WTC11 (cell line): ENCODE measurements at regions not wholly inside any gene's neighbourhood (a gene's known extent, or its start where the extent isn't known, plus 50 kb on each side); places are given as distances from the start of the nearest gene placed in this dataset.

Experiments
- ATAC-seq: fragments of 200-7000 bp; cut with Tn5 transposase; 2 replicates; pipeline ENCODE4 v1.10.0; 2021; ENCODE audit warnings: mild to moderate bottlenecking, moderate library complexity
- CTCF ChIA-PET: fragments of 300-600 bp; sonication (Branson Sonifier 250); formaldehyde crosslinking; loops from one replicate; lab custom pipeline; 2021; ENCODE audit warnings: antibody characterized with exemption; lab: Charles Lee
- POLR2A ChIA-PET: fragments of 350-600 bp; sonication (Branson Sonifier 250); formaldehyde crosslinking; loops from one replicate; lab custom pipeline; 2021; ENCODE audit warnings: antibody characterized with exemption; lab: Charles Lee
- DNase-seq: peaks from one replicate; pipeline ENCODE4 v3.0.0; 2021; ENCODE audit warnings: low spot score
- H3K27ac Mint-ChIP-seq: 2 replicates; pipeline ENCODE4 v1.8.0; 2021; ENCODE audit warnings: mixed read lengths
- H3K27me3 Mint-ChIP-seq: 2 replicates; pipeline ENCODE4 v1.8.0; 2021; ENCODE audit warnings: low read depth, mild to moderate bottlenecking, moderate library complexity, mixed read lengths
- H3K36me3 Mint-ChIP-seq: 2 replicates; pipeline ENCODE4 v1.8.0; 2021; ENCODE audit warnings: mixed read lengths
- H3K4me1 Mint-ChIP-seq: 2 replicates; pipeline ENCODE4 v1.8.0; 2022; ENCODE audit warnings: mixed read lengths
- H3K4me3 Mint-ChIP-seq: 2 replicates; pipeline ENCODE4 v1.8.0; 2021; ENCODE audit warnings: mild to moderate bottlenecking, moderate library complexity, mixed read lengths
- H3K9me3 Mint-ChIP-seq: 2 replicates; pipeline ENCODE4 v1.8.0; 2021; ENCODE audit warnings: mixed read lengths
- AFF4 ChIP-seq: sonication (generic); formaldehyde crosslinking; IDR thresholded peaks from 2 replicates; pipeline ENCODE4 v1.8.1; 2023; ENCODE audit warnings: mild to moderate bottlenecking, missing genetic modification reagents, borderline replicate concordance
- ATF1 ChIP-seq: sonication (generic); formaldehyde crosslinking; IDR thresholded peaks from 2 replicates; pipeline ENCODE4 v1.8.1; 2023; ENCODE audit warnings: mild to moderate bottlenecking, moderate library complexity, missing genetic modification reagents
- CREM ChIP-seq: sonication (generic); formaldehyde crosslinking; IDR thresholded peaks from 2 replicates; pipeline ENCODE4 v1.8.1; 2022; ENCODE audit warnings: mild to moderate bottlenecking, missing genetic modification reagents, moderate library complexity
- E2F1 ChIP-seq: sonication (generic); formaldehyde crosslinking; IDR thresholded peaks from 2 replicates; pipeline ENCODE4 v1.8.0; 2022; ENCODE audit warnings: mild to moderate bottlenecking, missing genetic modification reagents
- ERG ChIP-seq: fragments of 250-450 bp; sonication (Bioruptor Pico); IDR thresholded peaks from 2 replicates; pipeline ENCODE4 v1.8.0; 2021; ENCODE audit warnings: mild to moderate bottlenecking
- ESRRA ChIP-seq: sonication (generic); formaldehyde crosslinking; IDR thresholded peaks from 2 replicates; pipeline ENCODE4 v1.8.1; 2022; ENCODE audit warnings: mild to moderate bottlenecking, missing genetic modification reagents, borderline replicate concordance
- FOXK1 ChIP-seq: sonication (generic); formaldehyde crosslinking; IDR thresholded peaks from 2 replicates; pipeline ENCODE4 v1.8.0; 2022; ENCODE audit warnings: mild to moderate bottlenecking, moderate library complexity, missing genetic modification reagents
- GRHL2 ChIP-seq: fragments of 250-450 bp; sonication (Bioruptor Pico); IDR thresholded peaks from 2 replicates; pipeline ENCODE4 v1.8.0; 2022; ENCODE audit warnings: mild to moderate bottlenecking, moderate library complexity; ENCODE audit not compliant: insufficient replicate concordance, severe bottlenecking
- JAZF1 ChIP-seq: fragments of 250-450 bp; sonication (Bioruptor Pico); IDR thresholded peaks from 2 replicates; pipeline ENCODE4 v1.9.0; 2021; ENCODE audit warnings: moderate library complexity, mild to moderate bottlenecking, inconsistent platforms
- SP1 ChIP-seq: sonication (generic); formaldehyde crosslinking; conservative IDR thresholded peaks from 2 replicates; pipeline ENCODE4 v1.8.1; 2022; ENCODE audit warnings: missing genetic modification reagents
- ZBTB21 ChIP-seq: sonication (generic); formaldehyde crosslinking; IDR thresholded peaks from 2 replicates; pipeline ENCODE4 v1.8.1; 2023; ENCODE audit warnings: mild to moderate bottlenecking, missing genetic modification reagents, borderline replicate concordance
- ZNF138 ChIP-seq: sonication (generic); formaldehyde crosslinking; conservative IDR thresholded peaks from 2 replicates; pipeline ENCODE4 v1.8.1; 2022; ENCODE audit warnings: mild to moderate bottlenecking, moderate library complexity, missing genetic modification reagents
- ZNF219 ChIP-seq: sonication (generic); formaldehyde crosslinking; IDR thresholded peaks from 2 replicates; pipeline ENCODE4 v1.8.0; 2023; ENCODE audit warnings: missing genetic modification reagents, mild to moderate bottlenecking, borderline replicate concordance
- ZNF416 ChIP-seq: fragments of 250-450 bp; sonication (Bioruptor Pico); IDR thresholded peaks from 2 replicates; pipeline ENCODE4 v1.9.0; 2021; ENCODE audit warnings: mild to moderate bottlenecking, inconsistent platforms
- ZNF671 ChIP-seq: fragments of 250-450 bp; sonication (Bioruptor Pico); IDR thresholded peaks from 2 replicates; pipeline ENCODE4 v1.8.0; 2021; ENCODE audit warnings: mild to moderate bottlenecking
- TF ChIP-seq, protein P1 (sequence below): fragments of 250-450 bp; sonication (Bioruptor Pico); conservative IDR thresholded peaks from 2 replicates; pipeline ENCODE4 v1.9.0; 2021; ENCODE audit warnings: mild to moderate bottlenecking
- TF ChIP-seq, protein P2 (sequence below): sonication (generic); formaldehyde crosslinking; IDR thresholded peaks from 2 replicates; pipeline ENCODE4 v1.8.1; 2022; ENCODE audit warnings: mild to moderate bottlenecking, moderate library complexity, missing genetic modification reagents
- TF ChIP-seq, protein P3 (sequence below): fragments of 250-450 bp; sonication (Bioruptor Pico); IDR thresholded peaks from 2 replicates; pipeline ENCODE4 v1.9.0; 2021; ENCODE audit warnings: mild to moderate bottlenecking, borderline replicate concordance

DNA sequence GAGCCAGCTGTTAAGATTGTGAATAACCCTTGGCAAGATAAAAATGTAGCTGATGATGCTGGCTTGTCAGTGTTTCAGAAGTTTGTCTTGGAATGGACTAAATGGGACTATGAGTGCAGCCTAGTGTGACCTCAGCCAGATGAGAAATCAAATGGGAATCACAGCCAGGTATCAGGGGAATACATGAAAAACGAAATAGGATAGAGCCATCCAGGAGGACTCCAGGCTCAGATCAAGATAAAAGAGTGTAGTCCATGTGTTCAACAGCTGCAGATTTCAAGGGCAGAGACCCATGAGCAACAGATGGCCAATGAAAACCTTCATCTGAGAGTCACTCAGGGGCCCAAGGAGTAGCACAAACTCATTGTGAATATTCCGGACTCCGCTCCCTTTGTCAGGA, 1080.9 kb upstream of the CADM2 start:
- ATAC-seq (no peak), DNase-seq (no peak)
- Mint-ChIP-seq H3K27me3 (no peaks in the 10 kb centered on the region), H3K4me1 (0 out of 2 replicates have a peak, but pooled peaks cover 6% of the 10 kb centered on the region), H3K4me3 (no peak overlapping the region), H3K27ac (no peak overlapping the region), H3K36me3 (peaks cover 16% of the 10 kb centered on the region), H3K9me3 (peaks cover 17% of the 10 kb centered on the region)
- ChIA-PET POLR2A (no interaction called here), CTCF (no interaction called here)
- no peak for TF ChIP-seq ATF1 (CRISPR knock-in tag)
- no peak for TF ChIP-seq ZNF416 (CRISPR knock-in tag)
- no peak for TF ChIP-seq GRHL2 (CRISPR knock-in tag)
- no peak for TF ChIP-seq AFF4
- TF ChIP-seq, protein P1, sequence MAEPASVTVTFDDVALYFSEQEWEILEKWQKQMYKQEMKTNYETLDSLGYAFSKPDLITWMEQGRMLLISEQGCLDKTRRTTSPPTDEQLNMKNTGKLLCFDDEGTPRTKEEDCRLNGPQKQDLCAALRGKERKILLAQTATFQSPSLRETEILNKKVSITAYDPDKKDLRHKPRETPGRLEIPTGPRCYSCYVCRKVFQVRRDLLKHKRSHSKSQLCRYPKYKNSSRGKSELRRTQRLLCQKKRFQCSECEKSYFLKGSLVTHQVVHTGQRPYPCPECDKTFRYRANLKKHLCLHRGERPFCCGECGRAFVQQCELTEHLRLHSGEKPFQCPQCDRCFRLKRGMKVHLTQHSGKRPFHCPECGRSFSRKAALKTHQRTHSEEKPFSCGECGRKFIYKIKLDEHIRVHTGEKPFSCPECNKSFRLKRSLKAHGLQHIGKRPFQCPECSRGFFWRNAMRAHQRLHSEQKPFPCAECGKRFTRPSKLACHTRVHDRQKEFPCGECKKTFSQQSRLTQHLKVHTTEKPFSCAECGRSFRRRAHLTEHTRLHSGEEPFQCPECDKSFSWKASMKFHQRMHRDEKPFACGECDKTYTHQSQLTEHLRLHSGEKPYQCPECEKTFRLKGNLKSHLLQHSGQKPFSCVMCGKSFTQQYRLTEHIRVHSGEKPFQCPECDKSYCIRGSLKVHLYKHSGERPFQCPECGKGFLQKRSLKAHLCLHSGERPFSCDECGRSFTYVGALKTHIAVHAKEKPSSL: no peak

DNA sequence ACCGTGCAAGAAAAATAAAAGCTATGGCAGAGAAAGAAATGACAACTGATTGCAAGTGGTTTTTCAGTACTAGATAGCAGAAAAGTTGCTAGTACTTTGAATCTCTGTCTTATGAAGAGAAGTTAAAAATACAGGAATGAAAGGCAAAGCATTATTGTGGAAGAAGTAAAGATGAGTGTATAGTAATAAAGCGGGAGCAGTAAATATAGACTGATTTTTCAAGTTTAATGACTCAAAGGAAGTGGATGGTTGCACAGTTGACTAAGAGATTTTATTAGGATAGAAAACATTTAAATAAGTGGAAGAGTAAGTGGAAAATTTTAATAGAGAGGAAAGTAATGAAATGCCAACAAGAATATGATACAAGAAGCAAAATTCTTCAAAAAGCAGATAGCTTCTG, 1076.1 kb upstream of the CADM2 start:
- H3K27me3 Mint-ChIP-seq: no peaks in the 10 kb centered on the region
- CTCF ChIA-PET: no interaction called here
- POLR2A ChIA-PET: no interaction called here
- no peaks in the 10 kb centered on the region for H3K36me3 Mint-ChIP-seq
- no peak overlapping the region for H3K27ac Mint-ChIP-seq
- H3K4me3 Mint-ChIP-seq: no peak overlapping the region
- 0 out of 2 replicates have a peak, but pooled peaks cover 3% of the 10 kb centered on the region for H3K4me1 Mint-ChIP-seq
- H3K9me3 Mint-ChIP-seq: no peaks in the 10 kb centered on the region
- DNase-seq (no peak), ATAC-seq (no peak)
- no peak for TF ChIP-seq E2F1 (CRISPR knock-in tag)
- no peak for TF ChIP-seq ERG (CRISPR knock-in tag)
- TF ChIP-seq ZNF219 (CRISPR knock-in tag): no peak
- no peak for TF ChIP-seq ZNF138 (CRISPR knock-in tag)
- TF ChIP-seq JAZF1 (CRISPR knock-in tag): no peak
- TF ChIP-seq ESRRA (CRISPR knock-in tag): no peak
- TF ChIP-seq, protein P2, sequence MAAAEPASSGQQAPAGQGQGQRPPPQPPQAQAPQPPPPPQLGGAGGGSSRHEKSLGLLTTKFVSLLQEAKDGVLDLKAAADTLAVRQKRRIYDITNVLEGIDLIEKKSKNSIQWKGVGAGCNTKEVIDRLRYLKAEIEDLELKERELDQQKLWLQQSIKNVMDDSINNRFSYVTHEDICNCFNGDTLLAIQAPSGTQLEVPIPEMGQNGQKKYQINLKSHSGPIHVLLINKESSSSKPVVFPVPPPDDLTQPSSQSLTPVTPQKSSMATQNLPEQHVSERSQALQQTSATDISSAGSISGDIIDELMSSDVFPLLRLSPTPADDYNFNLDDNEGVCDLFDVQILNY: no peak
- TF ChIP-seq CREM (CRISPR knock-in tag): no peak
- TF ChIP-seq, protein P3, sequence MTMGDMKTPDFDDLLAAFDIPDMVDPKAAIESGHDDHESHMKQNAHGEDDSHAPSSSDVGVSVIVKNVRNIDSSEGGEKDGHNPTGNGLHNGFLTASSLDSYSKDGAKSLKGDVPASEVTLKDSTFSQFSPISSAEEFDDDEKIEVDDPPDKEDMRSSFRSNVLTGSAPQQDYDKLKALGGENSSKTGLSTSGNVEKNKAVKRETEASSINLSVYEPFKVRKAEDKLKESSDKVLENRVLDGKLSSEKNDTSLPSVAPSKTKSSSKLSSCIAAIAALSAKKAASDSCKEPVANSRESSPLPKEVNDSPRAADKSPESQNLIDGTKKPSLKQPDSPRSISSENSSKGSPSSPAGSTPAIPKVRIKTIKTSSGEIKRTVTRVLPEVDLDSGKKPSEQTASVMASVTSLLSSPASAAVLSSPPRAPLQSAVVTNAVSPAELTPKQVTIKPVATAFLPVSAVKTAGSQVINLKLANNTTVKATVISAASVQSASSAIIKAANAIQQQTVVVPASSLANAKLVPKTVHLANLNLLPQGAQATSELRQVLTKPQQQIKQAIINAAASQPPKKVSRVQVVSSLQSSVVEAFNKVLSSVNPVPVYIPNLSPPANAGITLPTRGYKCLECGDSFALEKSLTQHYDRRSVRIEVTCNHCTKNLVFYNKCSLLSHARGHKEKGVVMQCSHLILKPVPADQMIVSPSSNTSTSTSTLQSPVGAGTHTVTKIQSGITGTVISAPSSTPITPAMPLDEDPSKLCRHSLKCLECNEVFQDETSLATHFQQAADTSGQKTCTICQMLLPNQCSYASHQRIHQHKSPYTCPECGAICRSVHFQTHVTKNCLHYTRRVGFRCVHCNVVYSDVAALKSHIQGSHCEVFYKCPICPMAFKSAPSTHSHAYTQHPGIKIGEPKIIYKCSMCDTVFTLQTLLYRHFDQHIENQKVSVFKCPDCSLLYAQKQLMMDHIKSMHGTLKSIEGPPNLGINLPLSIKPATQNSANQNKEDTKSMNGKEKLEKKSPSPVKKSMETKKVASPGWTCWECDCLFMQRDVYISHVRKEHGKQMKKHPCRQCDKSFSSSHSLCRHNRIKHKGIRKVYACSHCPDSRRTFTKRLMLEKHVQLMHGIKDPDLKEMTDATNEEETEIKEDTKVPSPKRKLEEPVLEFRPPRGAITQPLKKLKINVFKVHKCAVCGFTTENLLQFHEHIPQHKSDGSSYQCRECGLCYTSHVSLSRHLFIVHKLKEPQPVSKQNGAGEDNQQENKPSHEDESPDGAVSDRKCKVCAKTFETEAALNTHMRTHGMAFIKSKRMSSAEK (CRISPR knock-in tag): no peak
- no peak for TF ChIP-seq ZNF671 (CRISPR knock-in tag)
- TF ChIP-seq, protein P1: no peak
- TF ChIP-seq ZNF416 (CRISPR knock-in tag): no peak
- no peak for TF ChIP-seq SP1 (CRISPR knock-in tag)
- TF ChIP-seq ZBTB21: no peak
- TF ChIP-seq FOXK1 (CRISPR knock-in tag): no peak
